H1 (cell line): ENCODE measurements at regions not wholly inside any gene's neighbourhood (a gene's known extent, or its start where the extent isn't known, plus 50 kb on each side); places are given as distances from the start of the nearest gene placed in this dataset.

ENCODE experiments used
- CTCF ChIA-PET: fragments of 300-600 bp; sonication (Branson Sonifier 250); formaldehyde crosslinking; loops from one replicate; lab custom pipeline; 2021; ENCODE audit not compliant: partially characterized antibody; lab: Charles Lee
- POLR2A ChIA-PET: fragments of 300-600 bp; sonication (Branson Sonifier 250); formaldehyde crosslinking; loops from one replicate; lab custom pipeline; 2021; ENCODE audit warnings: inconsistent platforms; ENCODE audit not compliant: partially characterized antibody; lab: Charles Lee
- DNase-seq, 2 experiments: peaks; one replicate each; pipeline versions ENCODE4 v3.0.0 to v3.0.0-alpha.2; 2010 to 2022; ENCODE audit warnings: low spot score in 2 of 2, low read depth in 1 of 2, mixed read lengths in 1 of 2
- FAIRE-seq: peaks from 2 replicates; lab custom pipeline; 2011; peaks lifted over from hg19 to GRCh38; lab: Jason Lieb, UNC
- H2AFZ ChIP-seq: 2 replicates; pipeline ENCODE4 v1.8.1; 2012; ENCODE audit warnings: low read length, inconsistent platforms
- H2AK5ac ChIP-seq: 2 replicates; pipeline ENCODE4 v1.6.1; 2013; ENCODE audit warnings: low read depth, low read length
- H2BK120ac ChIP-seq: replicated peaks from 2 replicates; pipeline ENCODE3; 2013; ENCODE audit warnings: low read depth, low read length, inconsistent platforms
- H2BK12ac ChIP-seq: 2 replicates; pipeline ENCODE4 v1.6.1; 2013; ENCODE audit warnings: low read depth, low read length
- H2BK15ac ChIP-seq: 2 replicates; pipeline ENCODE4 v1.6.1; 2013; ENCODE audit warnings: low read length
- H2BK20ac ChIP-seq: 2 replicates; pipeline ENCODE4 v1.6.1; 2013; ENCODE audit warnings: low read length
- H2BK5ac ChIP-seq: 2 replicates; pipeline ENCODE4 v1.6.1; 2013; ENCODE audit warnings: low read depth, low read length
- H3K14ac ChIP-seq: 2 replicates; pipeline ENCODE4 v1.6.1; 2013; ENCODE audit warnings: inconsistent platforms; ENCODE audit not compliant: insufficient read length
- H3K18ac ChIP-seq: 2 replicates; pipeline ENCODE4 v1.6.1; 2013; ENCODE audit warnings: low read length; ENCODE audit errors: extremely low read depth
- H3K23ac ChIP-seq: 2 replicates; pipeline ENCODE4 v1.6.1; 2013; ENCODE audit warnings: inconsistent platforms; ENCODE audit not compliant: insufficient read length
- H3K23me2 ChIP-seq: 2 replicates; pipeline ENCODE4 v1.6.1; 2013; ENCODE audit warnings: low read depth, low read length
- H3K27ac ChIP-seq: 2 replicates; pipeline ENCODE4 v1.6.1; 2011; ENCODE audit warnings: low read depth, low read length, inconsistent platforms
- H3K27me3 ChIP-seq, 4 experiments: replicated peaks in 1 of 4; 1 replicate in 1 of 4; 2 replicates in 3 of 4; pipeline versions ENCODE4 v1.6.1 to v1.8.1; 2011 to 2013; ENCODE audit warnings: low read length in 3 of 4, mild to moderate bottlenecking in 3 of 4, inconsistent platforms in 2 of 4, mixed read lengths in 2 of 4, moderate library complexity in 1 of 4; ENCODE audit not compliant: control insufficient read depth in 3 of 4, insufficient read depth in 3 of 4; ENCODE audit errors: extremely low read depth in 1 of 4
- H3K36me3 ChIP-seq, 4 experiments: 2 replicates each; pipeline versions ENCODE4 v1.6.1 to v1.8.1; 2011 to 2013; ENCODE audit warnings: mild to moderate bottlenecking in 4 of 4, low read length in 3 of 4, moderate library complexity in 2 of 4, control low read depth in 1 of 4, inconsistent platforms in 1 of 4; ENCODE audit not compliant: insufficient read depth in 4 of 4, control insufficient read depth in 2 of 4
- H3K4ac ChIP-seq: replicated peaks from 2 replicates; pipeline ENCODE3; 2013; ENCODE audit warnings: low read length, low read depth, mixed read lengths, inconsistent platforms; ENCODE audit not compliant: insufficient read length
- H3K4me1 ChIP-seq, 4 experiments: replicated peaks in 1 of 4; 1 replicate in 1 of 4; 2 replicates in 3 of 4; pipeline versions ENCODE4 v1.6.1 to v1.8.1; 2011 to 2013; ENCODE audit warnings: low read length in 3 of 4, inconsistent platforms in 2 of 4, mixed read lengths in 1 of 4; ENCODE audit not compliant: insufficient read depth in 4 of 4, control insufficient read depth in 3 of 4
- H3K4me2 ChIP-seq, 2 experiments: 2 replicates each; pipeline versions ENCODE4 v1.6.1 to v1.8.1; 2011 to 2013; ENCODE audit warnings: low read depth in 2 of 2, low read length in 2 of 2, control low read depth in 1 of 2, inconsistent platforms in 1 of 2, mild to moderate bottlenecking in 1 of 2; ENCODE audit not compliant: insufficient read depth in 1 of 2
- H3K4me3 ChIP-seq, 4 experiments: fragments of 200-600, 300-600 bp in 1 of 4; sonication (generic), shearing (Covaris generic), sonication (Bioruptor Twin) in 1 of 4; 2 replicates each; pipeline versions ENCODE4 v1.5.1 to v1.8.1; 2011 to 2016; ENCODE audit warnings: low read length in 4 of 4, low read depth in 3 of 4, control low read depth in 2 of 4, inconsistent platforms in 2 of 4, mild to moderate bottlenecking in 2 of 4, mixed read lengths in 1 of 4, moderate library complexity in 1 of 4; ENCODE audit not compliant: insufficient read depth in 2 of 4; ENCODE audit errors: extremely low read depth in 1 of 4
- H3K56ac ChIP-seq: replicated peaks from 2 replicates; pipeline ENCODE3; 2013; ENCODE audit warnings: low read depth, mild to moderate bottlenecking, mixed read lengths, low read length, inconsistent platforms; ENCODE audit not compliant: insufficient read length
- H3K79me1 ChIP-seq: 2 replicates; pipeline ENCODE4 v1.6.1; 2013; ENCODE audit warnings: low read depth, low read length, control low read depth
- H3K79me2 ChIP-seq, 2 experiments: 2 replicates each; pipeline versions ENCODE4 v1.6.1 to v1.8.1; 2012 to 2013; ENCODE audit warnings: low read length in 2 of 2, mild to moderate bottlenecking in 2 of 2, inconsistent platforms in 1 of 2; ENCODE audit not compliant: insufficient read depth in 2 of 2, control insufficient read depth in 1 of 2
- H3K9ac ChIP-seq, 4 experiments: replicated peaks in 1 of 4; 1 replicate in 1 of 4; 2 replicates in 3 of 4; pipeline versions ENCODE4 v1.6.1 to v1.8.1; 2011 to 2013; ENCODE audit warnings: low read depth in 3 of 4, low read length in 3 of 4, control low read depth in 2 of 4, mild to moderate bottlenecking in 2 of 4, moderate library complexity in 2 of 4, inconsistent platforms in 1 of 4; ENCODE audit errors: extremely low read depth in 1 of 4
- H3K9me3 ChIP-seq, 2 experiments: 2 replicates each; pipeline versions ENCODE4 v1.6.1 to v1.8.1; 2012 to 2013; ENCODE audit warnings: mild to moderate bottlenecking in 2 of 2, moderate library complexity in 2 of 2, control low read depth in 1 of 2, inconsistent platforms in 1 of 2, low read depth in 1 of 2, low read length in 1 of 2, mixed read lengths in 1 of 2; ENCODE audit not compliant: insufficient read depth in 2 of 2
- H4K20me1 ChIP-seq, 2 experiments: replicated peaks in 1 of 2; 2 replicates each; pipeline versions ENCODE3 to v1.8.1; 2011 to 2013; ENCODE audit warnings: inconsistent platforms in 2 of 2, low read length in 2 of 2, mild to moderate bottlenecking in 1 of 2; ENCODE audit not compliant: insufficient read depth in 2 of 2, control insufficient read depth in 1 of 2
- H4K5ac ChIP-seq: 2 replicates; pipeline ENCODE4 v1.6.1; 2013; ENCODE audit warnings: low read length, low read depth, mixed read lengths, inconsistent platforms; ENCODE audit not compliant: insufficient read length
- H4K8ac ChIP-seq: 2 replicates; pipeline ENCODE4 v1.8.0; 2013; ENCODE audit warnings: mild to moderate bottlenecking, moderate library complexity, low read length, inconsistent platforms; ENCODE audit not compliant: insufficient read depth; ENCODE audit errors: extremely low read depth
- H4K91ac ChIP-seq: replicated peaks from 2 replicates; pipeline ENCODE3; 2013; ENCODE audit warnings: low read length, mixed read lengths, inconsistent platforms; ENCODE audit not compliant: insufficient read length
- EP300 ChIP-seq, 2 experiments: IDR thresholded peaks; 1 replicate in 1 of 2; 2 replicates in 1 of 2; pipeline ENCODE4 v1.6.1; 2011 to 2012; ENCODE audit warnings: low read depth in 2 of 2, low read length in 2 of 2, mild to moderate bottlenecking in 2 of 2, borderline replicate concordance in 1 of 2, inconsistent platforms in 1 of 2, moderate library complexity in 1 of 2
- GABPA ChIP-seq: IDR thresholded peaks from 2 replicates; pipeline ENCODE4 v1.6.1; 2011; ENCODE audit warnings: mild to moderate bottlenecking, low read length, moderate library complexity, borderline replicate concordance; ENCODE audit not compliant: insufficient read depth
- KDM1A ChIP-seq: fragments of 200-600, 300-600 bp; sonication (generic); IDR thresholded peaks from 2 replicates; pipeline ENCODE4 v1.7.1; 2016; ENCODE audit warnings: mild to moderate bottlenecking, low read length, borderline replicate concordance
- PHF8 ChIP-seq: fragments of 200-600 bp; sonication (generic); conservative IDR thresholded peaks from 2 replicates; pipeline ENCODE4 v1.7.1; 2012; ENCODE audit warnings: low read depth, mild to moderate bottlenecking, inconsistent platforms, low read length, moderate library complexity
- POLR2AphosphoS5 ChIP-seq: IDR thresholded peaks from 2 replicates; pipeline ENCODE4 v1.6.1; 2011; ENCODE audit warnings: low read depth, low read length
- POU5F1 ChIP-seq: IDR thresholded peaks from 2 replicates; pipeline ENCODE4 v1.6.1; 2011; ENCODE audit warnings: low read depth, mild to moderate bottlenecking, low read length, moderate library complexity
- SIN3A ChIP-seq, 2 experiments: IDR thresholded peaks in 1 of 2; conservative IDR thresholded peaks in 1 of 2; 2 replicates each; pipeline ENCODE4 v1.6.1; 2011 to 2012; ENCODE audit warnings: low read length in 2 of 2, improper control_type of control experiment in 1 of 2, low read depth in 1 of 2, mild to moderate bottlenecking in 1 of 2
- SIRT6 ChIP-seq: IDR thresholded peaks from one replicate; pipeline ENCODE4 v1.7.1; 2012; ENCODE audit warnings: low read length, inconsistent platforms
- SP4 ChIP-seq: IDR thresholded peaks from 2 replicates; pipeline ENCODE4 v1.6.1; 2012; ENCODE audit warnings: low read length, inconsistent platforms
- WGBS, 2 experiments: shearing (Covaris generic) in 1 of 2; methylation state at CpG; one replicate each; pipeline versions ENCODE4 v1.1.6 to v1.1.7; 2013 to 2015; ENCODE audit warnings: low lambda C conversion rate in 2 of 2, mixed read lengths in 2 of 2, inconsistent platforms in 1 of 2, low coverage in 1 of 2, missing lambda C conversion rate in 1 of 2; ENCODE audit not compliant: insufficient replicate concordance in 2 of 2, insufficient coverage in 1 of 2, insufficient read length in 1 of 2; ENCODE audit errors: extremely low coverage in 1 of 2, missing lambda C conversion rate in 1 of 2; 5-methylcytosine and 5-hydroxymethylcytosine counted together
- TF ChIP-seq, protein P1 (sequence below): IDR thresholded peaks from 2 replicates; pipeline ENCODE4 v1.6.1; 2012; ENCODE audit warnings: inconsistent platforms
- TF ChIP-seq, protein P2 (sequence below): IDR thresholded peaks from 2 replicates; pipeline ENCODE4 v1.6.1; 2011; ENCODE audit warnings: low read length, improper control_type of control experiment

GRCh38 chr3:63762934-63763550 is 56.1 kb upstream of the C3orf49 start:
- H4K5ac ChIP-seq, result no peak overlapping the region
- WGBS, 2 experiments, result 81% methylated on average over 5 of the region's 5 CpGs; no CpG with 5 or more reads in 1 of the 2 experiments
- H2BK12ac ChIP-seq, result no peak overlapping the region
- no peak overlapping the region for H4K91ac ChIP-seq
- POLR2A ChIA-PET, result no interaction called here
- H3K27me3 ChIP-seq, result no peaks in the 10 kb centered on the region
- no peaks in the 10 kb centered on the region for H3K23me2 ChIP-seq
- no peak overlapping the region for H2AFZ ChIP-seq
- no peak overlapping the region for H4K8ac ChIP-seq
- H3K4me1 ChIP-seq, result no peaks in the 10 kb centered on the region
- no peak overlapping the region for H3K27ac ChIP-seq
- H4K20me1 ChIP-seq, result no peaks in the 10 kb centered on the region
- no peak overlapping the region for H3K23ac ChIP-seq
- no peaks in the 10 kb centered on the region for H3K79me1 ChIP-seq
- no peaks in the 10 kb centered on the region for H3K9me3 ChIP-seq
- no peak overlapping the region for H3K14ac ChIP-seq
- H3K4me3 ChIP-seq, result no peak overlapping the region
- no peak for DNase-seq
- no peak overlapping the region for H2AK5ac ChIP-seq
- no peak overlapping the region for H3K4me2 ChIP-seq
- no peak overlapping the region for H2BK15ac ChIP-seq
- FAIRE-seq, result no peak
- no peak overlapping the region for H3K9ac ChIP-seq
- no peak overlapping the region for H2BK120ac ChIP-seq
- H3K4ac ChIP-seq, result no peak overlapping the region
- H2BK20ac ChIP-seq, result no peak overlapping the region
- no peaks in the 10 kb centered on the region for H3K79me2 ChIP-seq
- H3K18ac ChIP-seq, result no peak overlapping the region
- CTCF ChIA-PET, result interaction anchor here (1.1 kb wide), 1 partner anchor 413 kb away, joined by 3 read pairs; no protein-coding TSS in a partner anchor
- no peak overlapping the region for H2BK5ac ChIP-seq
- no peak overlapping the region for H3K56ac ChIP-seq
- H3K36me3 ChIP-seq, result no peaks in the 10 kb centered on the region
- TF ChIP-seq, protein P1, sequence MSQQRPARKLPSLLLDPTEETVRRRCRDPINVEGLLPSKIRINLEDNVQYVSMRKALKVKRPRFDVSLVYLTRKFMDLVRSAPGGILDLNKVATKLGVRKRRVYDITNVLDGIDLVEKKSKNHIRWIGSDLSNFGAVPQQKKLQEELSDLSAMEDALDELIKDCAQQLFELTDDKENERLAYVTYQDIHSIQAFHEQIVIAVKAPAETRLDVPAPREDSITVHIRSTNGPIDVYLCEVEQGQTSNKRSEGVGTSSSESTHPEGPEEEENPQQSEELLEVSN, result no peak
- no peak for TF ChIP-seq PHF8
- TF ChIP-seq, protein P2, sequence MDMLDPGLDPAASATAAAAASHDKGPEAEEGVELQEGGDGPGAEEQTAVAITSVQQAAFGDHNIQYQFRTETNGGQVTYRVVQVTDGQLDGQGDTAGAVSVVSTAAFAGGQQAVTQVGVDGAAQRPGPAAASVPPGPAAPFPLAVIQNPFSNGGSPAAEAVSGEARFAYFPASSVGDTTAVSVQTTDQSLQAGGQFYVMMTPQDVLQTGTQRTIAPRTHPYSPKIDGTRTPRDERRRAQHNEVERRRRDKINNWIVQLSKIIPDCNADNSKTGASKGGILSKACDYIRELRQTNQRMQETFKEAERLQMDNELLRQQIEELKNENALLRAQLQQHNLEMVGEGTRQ, result no peak
- no peak for TF ChIP-seq POU5F1
- no peak for TF ChIP-seq SP4
- no peak for TF ChIP-seq SIN3A (conservative IDR thresholded peaks at IDR 0.05 in 1 of 2, IDR thresholded peaks at IDR 0.05 in 1 of 2; ENCODE audit: low read depth in 1 of 2, low read length in 2 of 2)
- TF ChIP-seq GABPA, result no peak
- TF ChIP-seq KDM1A, result no peak
- no peak for TF ChIP-seq EP300 (IDR thresholded peaks at IDR 0.05; ENCODE audit: borderline replicate concordance in 1 of 2, low read depth in 2 of 2, low read length in 2 of 2)
- no peak for TF ChIP-seq SIRT6
- no peak for TF ChIP-seq POLR2AphosphoS5
